ENCODE measurements at regions not wholly inside any gene's neighbourhood (a gene's known extent, or its start where the extent isn't known, plus 50 kb on each side); places are given as distances from the start of the nearest gene placed in this dataset.

GRCh38 chr2:100757621-100758394 is 62.1 kb upstream of the NPAS2 start:
- Histone ChIP-seq H3K27me3 (ENCODE audit: control insufficient read depth in 1 of 2, insufficient read depth in 2 of 2, low read length in 2 of 2) (no peaks in the 10 kb centered on the region), H3K9me3 (ENCODE audit: control insufficient read depth in 1 of 2, insufficient read depth in 1 of 2, low read length in 2 of 2) (no peaks in the 10 kb centered on the region), H3K36me3 (ENCODE audit: insufficient read depth, low read length) (no peaks in the 10 kb centered on the region), H3K4me1 (ENCODE audit: insufficient read depth, low read length) (no peaks in the 10 kb centered on the region), H3K27ac (ENCODE audit: low read depth in 1 of 2, low read length in 2 of 2) (no peak overlapping the region), H3K4me3 (ENCODE audit: low read length) (no peak overlapping the region)
- ChIA-PET CTCF (no interaction called here), POLR2A (no interaction called here)
- intact Hi-C loops (cut with DNase I, micrococcal nuclease), result no loop called here
- Mint-ChIP-seq H3K9me3 (no peaks in the 10 kb centered on the region), H3K36me3 (ENCODE audit: low read depth) (no peaks in the 10 kb centered on the region), H3K27ac (no peak overlapping the region), H3K4me3 (no peak overlapping the region), H3K27me3 (no peaks in the 10 kb centered on the region), H3K4me1 (ENCODE audit: low read depth) (peaks cover 2% of the 10 kb centered on the region)
- TF ChIP-seq, protein P1, sequence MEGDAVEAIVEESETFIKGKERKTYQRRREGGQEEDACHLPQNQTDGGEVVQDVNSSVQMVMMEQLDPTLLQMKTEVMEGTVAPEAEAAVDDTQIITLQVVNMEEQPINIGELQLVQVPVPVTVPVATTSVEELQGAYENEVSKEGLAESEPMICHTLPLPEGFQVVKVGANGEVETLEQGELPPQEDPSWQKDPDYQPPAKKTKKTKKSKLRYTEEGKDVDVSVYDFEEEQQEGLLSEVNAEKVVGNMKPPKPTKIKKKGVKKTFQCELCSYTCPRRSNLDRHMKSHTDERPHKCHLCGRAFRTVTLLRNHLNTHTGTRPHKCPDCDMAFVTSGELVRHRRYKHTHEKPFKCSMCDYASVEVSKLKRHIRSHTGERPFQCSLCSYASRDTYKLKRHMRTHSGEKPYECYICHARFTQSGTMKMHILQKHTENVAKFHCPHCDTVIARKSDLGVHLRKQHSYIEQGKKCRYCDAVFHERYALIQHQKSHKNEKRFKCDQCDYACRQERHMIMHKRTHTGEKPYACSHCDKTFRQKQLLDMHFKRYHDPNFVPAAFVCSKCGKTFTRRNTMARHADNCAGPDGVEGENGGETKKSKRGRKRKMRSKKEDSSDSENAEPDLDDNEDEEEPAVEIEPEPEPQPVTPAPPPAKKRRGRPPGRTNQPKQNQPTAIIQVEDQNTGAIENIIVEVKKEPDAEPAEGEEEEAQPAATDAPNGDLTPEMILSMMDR (IDR thresholded peaks at IDR 0.05), result no peak
- DNase-seq (no peak), ATAC-seq (ENCODE audit: poor library complexity) (no peak)

- Mint-ChIP-seq H3K36me3 (ENCODE audit: low read depth) (no peaks in the 10 kb centered on the region), H3K27me3 (no peaks in the 10 kb centered on the region), H3K4me1 (ENCODE audit: low read depth) (no peaks in the 10 kb centered on the region), H3K4me3 (no peak overlapping the region), H3K27ac (no peak overlapping the region), H3K9me3 (no peaks in the 10 kb centered on the region)
- Histone ChIP-seq H3K4me1 (ENCODE audit: insufficient read depth, low read length) (no peaks in the 10 kb centered on the region), H3K36me3 (ENCODE audit: insufficient read depth, low read length) (no peaks in the 10 kb centered on the region), H3K4me3 (ENCODE audit: low read length) (no peak overlapping the region), H3K27me3 (ENCODE audit: control insufficient read depth in 1 of 2, insufficient read depth in 2 of 2, low read length in 2 of 2) (no peaks in the 10 kb centered on the region), H3K9me3 (ENCODE audit: control insufficient read depth in 1 of 2, insufficient read depth in 1 of 2, low read length in 2 of 2) (no peaks in the 10 kb centered on the region), H3K27ac (ENCODE audit: low read depth in 1 of 2, low read length in 2 of 2) (no peak overlapping the region)
- intact Hi-C loops (cut with DNase I, micrococcal nuclease), result no loop called here
- TF ChIP-seq, protein P1 (IDR thresholded peaks at IDR 0.05), result no peak
- CTCF ChIA-PET, result no interaction called here
- POLR2A ChIA-PET, result no interaction called here
- DNase-seq (no peak), ATAC-seq (ENCODE audit: poor library complexity) (no peak)
Observed at GRCh38 chr2:100759901-100760300, 60.0 kb upstream of the NPAS2 start.

- Histone ChIP-seq H3K4me3 (ENCODE audit: low read length) (no peak overlapping the region), H3K27me3 (ENCODE audit: control insufficient read depth in 1 of 2, insufficient read depth in 2 of 2, low read length in 2 of 2) (no peaks in the 10 kb centered on the region), H3K36me3 (ENCODE audit: insufficient read depth, low read length) (no peaks in the 10 kb centered on the region), H3K27ac (ENCODE audit: low read depth in 1 of 2, low read length in 2 of 2) (no peak overlapping the region), H3K4me1 (ENCODE audit: insufficient read depth, low read length) (no peaks in the 10 kb centered on the region), H3K9me3 (ENCODE audit: control insufficient read depth in 1 of 2, insufficient read depth in 1 of 2, low read length in 2 of 2) (no peaks in the 10 kb centered on the region)
- H3K4me3 Mint-ChIP-seq, result no peak overlapping the region
- H3K4me1 Mint-ChIP-seq (ENCODE audit: low read depth), result no peaks in the 10 kb centered on the region
- ChIA-PET POLR2A (no interaction called here), CTCF (no interaction called here)
- DNase-seq (no peak), ATAC-seq (ENCODE audit: poor library complexity) (no peak)
- TF ChIP-seq, protein P1 (IDR thresholded peaks at IDR 0.05), result no peak
- H3K27me3 Mint-ChIP-seq, result no peaks in the 10 kb centered on the region
- peaks cover 2% of the 10 kb centered on the region for H3K9me3 Mint-ChIP-seq
- H3K27ac Mint-ChIP-seq, result no peak overlapping the region
- intact Hi-C loops (cut with DNase I, micrococcal nuclease), result no loop called here
- H3K36me3 Mint-ChIP-seq (ENCODE audit: low read depth), result no peaks in the 10 kb centered on the region
Observed at GRCh38 chr2:100761365-100761764, 58.6 kb upstream of the NPAS2 start.
